ENCODE measurements at regions not wholly inside any gene's neighbourhood (a gene's known extent, or its start where the extent isn't known, plus 50 kb on each side); places are given as distances from the start of the nearest gene placed in this dataset.

DNA sequence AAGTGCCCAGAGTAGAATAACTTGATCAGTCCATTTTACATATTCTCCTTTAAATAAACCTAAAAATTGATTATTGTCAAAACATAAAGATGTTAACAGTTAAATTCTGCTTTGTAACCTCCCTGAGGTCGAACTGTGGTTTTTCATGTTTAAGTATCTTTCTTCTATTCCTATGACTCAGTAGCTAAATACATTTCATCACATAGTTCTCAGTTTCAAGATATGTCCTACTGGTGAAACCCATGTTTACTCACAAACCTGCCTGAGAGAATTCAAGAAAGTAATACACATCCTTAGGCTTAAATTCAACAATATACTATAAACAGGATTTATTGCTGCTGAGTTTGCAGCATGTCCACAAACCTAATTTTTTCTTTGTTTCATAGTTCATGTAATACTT, 692.9 kb downstream of the ZPLD1 start:
- H3K4me1 Mint-ChIP-seq (ENCODE audit: unreplicated experiment), result no peaks in the 10 kb centered on the region
- H3K36me3 Mint-ChIP-seq (ENCODE audit: unreplicated experiment), result no peaks in the 10 kb centered on the region
- no peak overlapping the region for H3K27ac Mint-ChIP-seq (ENCODE audit: unreplicated experiment)
- peaks cover 4% of the 10 kb centered on the region for H3K27me3 Mint-ChIP-seq (ENCODE audit: unreplicated experiment)
- no peaks in the 10 kb centered on the region for H3K9me3 Mint-ChIP-seq (ENCODE audit: unreplicated experiment)
- DNase-seq (ENCODE audit: extremely low spot score, unreplicated experiment), result no peak
- no peak overlapping the region for H3K4me3 Mint-ChIP-seq (ENCODE audit: unreplicated experiment)
- TF ChIP-seq, protein P1, sequence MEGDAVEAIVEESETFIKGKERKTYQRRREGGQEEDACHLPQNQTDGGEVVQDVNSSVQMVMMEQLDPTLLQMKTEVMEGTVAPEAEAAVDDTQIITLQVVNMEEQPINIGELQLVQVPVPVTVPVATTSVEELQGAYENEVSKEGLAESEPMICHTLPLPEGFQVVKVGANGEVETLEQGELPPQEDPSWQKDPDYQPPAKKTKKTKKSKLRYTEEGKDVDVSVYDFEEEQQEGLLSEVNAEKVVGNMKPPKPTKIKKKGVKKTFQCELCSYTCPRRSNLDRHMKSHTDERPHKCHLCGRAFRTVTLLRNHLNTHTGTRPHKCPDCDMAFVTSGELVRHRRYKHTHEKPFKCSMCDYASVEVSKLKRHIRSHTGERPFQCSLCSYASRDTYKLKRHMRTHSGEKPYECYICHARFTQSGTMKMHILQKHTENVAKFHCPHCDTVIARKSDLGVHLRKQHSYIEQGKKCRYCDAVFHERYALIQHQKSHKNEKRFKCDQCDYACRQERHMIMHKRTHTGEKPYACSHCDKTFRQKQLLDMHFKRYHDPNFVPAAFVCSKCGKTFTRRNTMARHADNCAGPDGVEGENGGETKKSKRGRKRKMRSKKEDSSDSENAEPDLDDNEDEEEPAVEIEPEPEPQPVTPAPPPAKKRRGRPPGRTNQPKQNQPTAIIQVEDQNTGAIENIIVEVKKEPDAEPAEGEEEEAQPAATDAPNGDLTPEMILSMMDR (IDR thresholded peaks at IDR 0.05), result no peak

DNA sequence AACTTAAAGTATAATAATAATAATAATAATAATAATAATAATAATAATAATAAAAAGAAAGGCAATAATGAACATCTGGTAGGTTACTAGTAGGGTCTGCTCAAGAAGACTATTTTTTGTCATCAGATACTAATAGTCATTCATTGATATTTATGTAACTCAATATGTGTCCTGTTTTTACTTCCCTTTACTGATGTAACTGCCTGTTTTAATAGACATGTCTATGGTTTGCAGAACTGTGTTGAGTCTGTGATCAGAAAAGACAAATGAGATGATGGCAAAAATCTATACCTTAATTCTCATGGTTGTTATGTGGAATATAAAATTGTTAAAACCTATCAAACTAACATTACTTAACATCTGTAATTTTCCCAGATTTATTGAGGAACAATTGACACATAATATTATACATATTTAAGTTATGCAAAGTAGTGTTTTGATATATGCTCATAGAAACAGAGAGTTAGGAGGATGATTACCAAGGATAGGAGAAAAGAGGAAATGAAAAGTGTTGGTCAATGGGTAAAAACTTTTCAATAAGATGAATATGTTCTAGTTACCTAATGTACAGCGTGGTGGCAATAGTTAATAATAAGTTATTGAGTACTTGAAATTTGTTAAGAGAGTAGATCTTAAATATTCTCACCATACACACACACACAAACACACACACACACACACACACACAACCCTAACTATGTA, 699.4 kb downstream of the ZPLD1 start:
- no peaks in the 10 kb centered on the region for H3K9me3 Mint-ChIP-seq (ENCODE audit: unreplicated experiment)
- no peaks in the 10 kb centered on the region for H3K4me1 Mint-ChIP-seq (ENCODE audit: unreplicated experiment)
- H3K27ac Mint-ChIP-seq (ENCODE audit: unreplicated experiment), result no peak overlapping the region
- H3K36me3 Mint-ChIP-seq (ENCODE audit: unreplicated experiment), result no peaks in the 10 kb centered on the region
- TF ChIP-seq, protein P1 (IDR thresholded peaks at IDR 0.05), result no peak
- H3K4me3 Mint-ChIP-seq (ENCODE audit: unreplicated experiment), result no peak overlapping the region
- DNase-seq (ENCODE audit: extremely low spot score, unreplicated experiment), result no peak
- H3K27me3 Mint-ChIP-seq (ENCODE audit: unreplicated experiment), result no peaks in the 10 kb centered on the region

DNA sequence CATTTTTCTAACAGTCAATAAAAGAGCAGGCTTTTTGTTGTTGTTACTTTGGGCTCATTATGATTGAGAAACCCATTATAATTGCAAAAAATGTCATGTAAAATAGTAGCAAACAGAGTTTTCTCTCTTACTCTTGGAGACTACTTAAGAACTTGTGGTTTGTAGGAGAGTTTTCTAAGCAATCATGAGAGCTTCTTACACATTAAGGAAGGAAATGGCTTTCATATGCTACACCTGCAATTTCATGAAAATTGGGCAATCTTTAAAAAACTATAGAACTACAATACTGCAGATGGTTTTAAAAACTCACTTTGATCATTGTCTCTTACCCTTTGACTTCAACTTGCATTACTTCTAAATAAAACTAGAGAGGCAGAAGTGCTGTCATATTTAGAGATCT, 701.8 kb downstream of the ZPLD1 start:
- no peaks in the 10 kb centered on the region for H3K9me3 Mint-ChIP-seq (ENCODE audit: unreplicated experiment)
- TF ChIP-seq, protein P1 (IDR thresholded peaks at IDR 0.05), result no peak
- DNase-seq (ENCODE audit: extremely low spot score, unreplicated experiment), result no peak
- H3K36me3 Mint-ChIP-seq (ENCODE audit: unreplicated experiment), result no peaks in the 10 kb centered on the region
- no peak overlapping the region for H3K4me3 Mint-ChIP-seq (ENCODE audit: unreplicated experiment)
- no peaks in the 10 kb centered on the region for H3K27me3 Mint-ChIP-seq (ENCODE audit: unreplicated experiment)
- no peak overlapping the region for H3K27ac Mint-ChIP-seq (ENCODE audit: unreplicated experiment)
- no peaks in the 10 kb centered on the region for H3K4me1 Mint-ChIP-seq (ENCODE audit: unreplicated experiment)

DNA sequence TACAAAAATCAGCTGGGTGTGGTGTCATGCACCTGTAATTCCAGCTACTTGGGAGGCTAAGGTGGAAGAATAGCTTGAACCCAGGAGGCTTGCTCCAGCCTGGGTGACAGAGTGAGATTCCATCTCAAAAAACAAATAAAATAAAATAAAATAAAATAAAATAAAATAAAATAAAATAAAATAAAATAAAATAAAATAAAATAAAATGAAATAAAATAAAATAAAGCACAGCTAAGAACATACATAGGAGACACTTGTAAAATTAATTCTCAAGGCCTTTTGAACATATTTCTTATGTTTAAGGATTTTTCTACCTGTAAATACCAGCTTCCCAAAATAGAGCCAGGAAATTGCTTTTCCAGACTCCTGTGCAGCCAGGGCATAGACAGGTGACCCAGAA, 703.0 kb downstream of the ZPLD1 start:
- DNase-seq (ENCODE audit: extremely low spot score, unreplicated experiment), result no peak
- Mint-ChIP-seq H3K36me3 (ENCODE audit: unreplicated experiment) (no peaks in the 10 kb centered on the region), H3K9me3 (ENCODE audit: unreplicated experiment) (no peaks in the 10 kb centered on the region), H3K4me3 (ENCODE audit: unreplicated experiment) (no peak overlapping the region), H3K27me3 (ENCODE audit: unreplicated experiment) (no peaks in the 10 kb centered on the region), H3K27ac (ENCODE audit: unreplicated experiment) (no peak overlapping the region), H3K4me1 (ENCODE audit: unreplicated experiment) (no peaks in the 10 kb centered on the region)
- TF ChIP-seq, protein P1 (IDR thresholded peaks at IDR 0.05), result no peak

DNA sequence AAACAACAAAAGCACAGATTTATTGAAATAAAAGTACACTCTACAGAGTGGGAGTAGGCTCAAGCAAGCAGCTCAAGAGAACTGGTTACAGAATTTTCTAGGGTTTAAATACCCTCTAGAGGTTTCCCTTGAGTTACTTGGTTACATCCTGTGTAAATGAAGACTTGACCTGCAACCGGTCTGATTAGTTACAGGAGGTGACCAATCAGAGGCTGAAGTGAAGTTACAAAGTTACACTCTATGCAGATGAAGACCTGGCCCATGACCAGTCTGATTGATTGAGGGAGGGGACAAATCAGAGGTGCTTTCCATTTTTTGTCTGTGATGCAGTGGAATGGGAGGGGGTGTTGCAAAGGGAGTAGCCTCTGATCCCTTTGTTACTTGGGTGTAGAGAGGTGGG, 723.4 kb downstream of the ZPLD1 start:
- H3K4me1 Mint-ChIP-seq (ENCODE audit: unreplicated experiment), result no peaks in the 10 kb centered on the region
- TF ChIP-seq, protein P1 (IDR thresholded peaks at IDR 0.05), result no peak
- no peaks in the 10 kb centered on the region for H3K9me3 Mint-ChIP-seq (ENCODE audit: unreplicated experiment)
- DNase-seq (ENCODE audit: extremely low spot score, unreplicated experiment), result no peak
- no peak overlapping the region for H3K27ac Mint-ChIP-seq (ENCODE audit: unreplicated experiment)
- H3K27me3 Mint-ChIP-seq (ENCODE audit: unreplicated experiment), result peaks cover 9% of the 10 kb centered on the region
- no peak overlapping the region for H3K4me3 Mint-ChIP-seq (ENCODE audit: unreplicated experiment)
- no peaks in the 10 kb centered on the region for H3K36me3 Mint-ChIP-seq (ENCODE audit: unreplicated experiment)
